MG63 (cell line): ENCODE measurements at regions not wholly inside any gene's neighbourhood (a gene's known extent, or its start where the extent isn't known, plus 50 kb on each side); places are given as distances from the start of the nearest gene placed in this dataset.
"Not testable (repeated sequence)": the region's sequence is repeated elsewhere in the genome, so short reads cannot be mapped to it uniquely, and the experiment has no call there.

Source experiments
- DNase-seq: peaks from one replicate; pipeline ENCODE4 v3.0.0-alpha.2; 2020
- H3K27me3 ChIP-seq: fragments of 250-450 bp; sonication (Bioruptor Pico); 2 replicates; pipeline ENCODE4 v1.5.1; 2020; ENCODE audit warnings: mild to moderate bottlenecking, moderate library complexity
- H3K36me3 ChIP-seq: fragments of 250-450 bp; sonication (Bioruptor Pico); 2 replicates; pipeline ENCODE4 v1.5.1; 2020; ENCODE audit warnings: mild to moderate bottlenecking, moderate library complexity
- H3K4me3 ChIP-seq: fragments of 250-450 bp; sonication (Bioruptor Pico); 2 replicates; pipeline ENCODE4 v1.5.1; 2020; ENCODE audit warnings: mild to moderate bottlenecking, moderate library complexity
- H3K9me3 ChIP-seq: fragments of 250-450 bp; sonication (Bioruptor Pico); 2 replicates; pipeline ENCODE4 v1.5.1; 2020; ENCODE audit warnings: mild to moderate bottlenecking, moderate library complexity

DNA sequence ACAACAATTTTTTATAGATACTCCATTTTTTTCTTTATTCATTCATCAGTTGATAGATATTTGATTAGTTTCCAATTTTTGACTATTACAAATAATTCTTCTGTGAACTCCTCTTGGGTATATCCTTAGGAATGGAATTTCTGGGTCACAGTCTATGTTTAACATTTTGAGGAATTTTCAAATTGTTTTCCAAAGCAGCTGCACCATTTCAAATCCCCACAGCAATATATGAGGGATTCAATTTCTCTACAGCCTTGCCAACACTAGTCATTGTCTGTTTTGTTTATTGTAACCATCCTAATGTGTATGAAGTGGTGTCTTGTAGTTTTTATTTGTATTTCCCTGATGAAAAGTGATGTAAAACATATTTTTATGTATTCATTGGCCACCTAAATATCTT lies 320.3 kb upstream of the DEFB112 start:
- DNase-seq, result no peak
- no peaks in the 10 kb centered on the region for H3K9me3 ChIP-seq
- no peaks in the 10 kb centered on the region for H3K36me3 ChIP-seq

DNA sequence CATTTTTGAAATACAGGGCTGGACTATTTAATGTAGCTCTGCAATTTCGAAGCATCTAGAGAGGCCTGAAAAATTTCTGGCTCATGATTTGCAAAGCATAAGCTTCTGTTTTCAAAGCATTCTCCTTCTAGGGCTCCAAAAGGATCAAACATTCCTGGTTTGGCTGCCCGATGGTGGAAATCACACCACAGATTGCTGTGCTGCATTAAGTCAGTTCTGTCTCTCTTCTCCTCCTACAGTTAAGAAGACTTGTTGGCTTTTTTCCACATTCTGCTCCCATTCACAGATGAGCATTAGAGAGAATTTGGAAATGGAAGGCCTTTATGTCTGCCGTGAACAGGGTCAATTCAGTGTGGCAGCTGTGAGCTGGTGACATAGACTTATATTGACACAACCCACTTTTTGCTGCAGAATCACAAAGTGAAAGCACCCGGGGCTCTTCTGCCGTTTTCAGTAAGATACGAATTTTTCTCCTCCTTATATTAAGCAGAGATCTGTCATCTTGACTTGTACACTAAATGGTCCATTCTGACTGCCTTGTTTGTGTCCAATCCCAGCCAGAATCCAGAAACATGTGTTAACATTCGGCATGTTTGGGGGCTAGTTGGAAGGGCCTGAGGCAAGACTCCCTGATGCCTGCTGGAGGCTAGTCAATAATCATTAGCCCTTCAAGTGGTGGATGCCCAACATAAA lies 330.8 kb upstream of the DEFB112 start:
- Histone ChIP-seq H3K36me3 (no peaks in the 10 kb centered on the region), H3K4me3 (peak overlapping the region; percentile 27)

More for the DNA sequence above, 320.3 kb upstream of the DEFB112 start:
- no peaks in the 10 kb centered on the region for H3K27me3 ChIP-seq
- no peak overlapping the region for H3K4me3 ChIP-seq

DNA sequence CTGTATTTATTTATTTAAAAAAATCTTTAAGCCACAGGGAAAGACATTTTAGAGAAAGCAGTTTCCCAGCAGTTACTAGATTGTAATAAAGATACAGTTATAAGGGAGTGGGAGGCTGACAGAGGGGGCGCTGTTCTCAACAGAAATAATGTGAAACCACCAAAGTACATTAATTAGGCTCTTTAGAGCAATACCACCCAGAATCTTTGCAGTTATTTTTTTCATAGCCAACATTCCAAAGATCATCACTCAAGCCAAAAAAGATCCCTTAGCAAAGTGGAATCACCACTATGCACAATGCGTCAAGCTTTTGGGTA lies 331.3 kb upstream of the DEFB112 start:
- no peaks in the 10 kb centered on the region for H3K27me3 ChIP-seq
- DNase-seq, result no peak
- H3K36me3 ChIP-seq, result no peaks in the 10 kb centered on the region
- no peaks in the 10 kb centered on the region for H3K9me3 ChIP-seq
- peak overlapping the region; percentile 27 for H3K4me3 ChIP-seq

More for the DNA sequence above, 330.8 kb upstream of the DEFB112 start:
- Histone ChIP-seq H3K9me3 (0 out of 2 replicates have a peak, but pooled peaks cover 2% of the 10 kb centered on the region), H3K27me3 (no peaks in the 10 kb centered on the region)
- no peak for DNase-seq

DNA sequence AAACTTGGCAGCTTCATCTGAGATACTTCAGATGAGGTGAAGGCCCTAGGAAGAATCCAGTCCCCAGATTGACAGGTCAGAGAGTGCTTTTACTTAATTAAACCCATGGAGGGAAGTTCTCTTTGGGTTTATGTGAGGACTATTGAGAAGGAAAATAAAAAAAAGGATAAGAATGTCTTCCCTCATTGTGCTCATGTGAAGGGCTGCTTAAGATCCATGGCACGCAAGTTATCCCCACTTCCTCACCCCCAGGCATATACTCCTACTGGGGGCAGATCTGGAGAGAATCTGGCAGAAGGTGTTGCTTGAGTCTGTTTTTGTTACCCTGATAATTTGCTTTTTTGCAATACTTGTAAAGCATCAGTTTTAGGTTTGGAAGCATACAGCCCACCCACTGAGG lies 322.9 kb upstream of the TFAP2D start:
- no peak overlapping the region for H3K4me3 ChIP-seq
- DNase-seq, result no peak
- no peaks in the 10 kb centered on the region for H3K9me3 ChIP-seq
- no peaks in the 10 kb centered on the region for H3K36me3 ChIP-seq
- no peaks in the 10 kb centered on the region for H3K27me3 ChIP-seq

DNA sequence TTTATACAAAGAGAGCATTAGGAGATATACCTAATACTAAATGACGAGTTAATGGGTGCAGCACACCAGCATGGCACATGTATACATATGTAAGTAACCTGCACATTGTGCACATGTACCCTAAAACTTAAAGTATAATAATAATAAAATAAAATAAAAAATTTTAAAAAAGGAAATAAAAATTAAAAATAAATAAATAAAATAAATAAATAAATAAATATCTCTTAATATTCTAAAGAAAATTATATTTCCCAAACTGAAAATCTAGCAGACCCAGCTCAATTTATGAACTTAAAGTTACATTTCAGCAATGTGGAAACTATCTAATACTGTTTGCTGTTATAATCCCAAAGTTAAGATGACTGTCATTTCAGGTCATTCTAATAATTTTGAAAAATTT lies 319.2 kb upstream of the TFAP2D start:
- H3K4me3 ChIP-seq, H3K36me3 ChIP-seq, H3K9me3 ChIP-seq, H3K27me3 ChIP-seq, DNase-seq: not testable (repeated sequence)

DNA sequence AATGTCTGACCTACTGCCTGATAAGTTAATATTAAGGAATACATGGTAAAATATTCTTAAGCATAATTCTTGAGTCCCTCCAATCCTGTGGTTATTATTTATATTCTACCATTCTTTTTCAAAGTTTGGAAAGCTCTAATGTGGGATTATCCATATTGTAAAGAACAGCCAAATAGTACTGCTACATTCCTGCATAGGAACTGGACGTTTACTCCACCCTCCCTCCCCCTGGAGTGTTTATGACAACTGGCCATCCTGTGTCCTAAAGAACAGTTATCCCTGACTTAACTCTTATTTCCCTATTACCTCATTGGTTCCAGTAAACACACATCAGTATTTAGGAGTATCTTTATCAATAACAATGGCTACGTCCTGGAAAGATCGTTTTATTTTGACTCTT lies 308.7 kb upstream of the TFAP2D start:
- no peak for DNase-seq
- H3K4me3 ChIP-seq, result no peak overlapping the region

DNA sequence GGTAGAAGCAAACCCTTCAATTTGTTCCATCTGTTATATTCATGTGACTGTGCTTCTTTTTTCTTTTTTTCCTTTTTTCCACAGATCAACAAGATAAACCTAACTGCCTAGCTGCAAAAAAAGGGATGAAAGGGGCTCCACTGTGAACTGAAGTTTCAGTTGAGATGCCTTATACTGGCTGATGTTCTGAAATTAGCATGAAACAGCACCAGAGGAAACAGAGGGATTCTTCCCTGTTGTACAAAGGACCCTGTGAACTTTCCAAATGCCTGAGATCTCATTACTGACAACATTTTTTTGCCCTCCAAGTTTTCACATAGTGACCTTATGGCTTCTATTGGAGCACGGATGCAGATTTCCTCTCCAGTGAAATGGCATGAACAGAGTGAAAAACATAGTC lies 302.7 kb upstream of the TFAP2D start:
- no peaks in the 10 kb centered on the region for H3K36me3 ChIP-seq

More for the DNA sequence above, 308.7 kb upstream of the TFAP2D start:
- Histone ChIP-seq H3K9me3 (no peaks in the 10 kb centered on the region), H3K36me3 (no peaks in the 10 kb centered on the region), H3K27me3 (no peaks in the 10 kb centered on the region)

DNA sequence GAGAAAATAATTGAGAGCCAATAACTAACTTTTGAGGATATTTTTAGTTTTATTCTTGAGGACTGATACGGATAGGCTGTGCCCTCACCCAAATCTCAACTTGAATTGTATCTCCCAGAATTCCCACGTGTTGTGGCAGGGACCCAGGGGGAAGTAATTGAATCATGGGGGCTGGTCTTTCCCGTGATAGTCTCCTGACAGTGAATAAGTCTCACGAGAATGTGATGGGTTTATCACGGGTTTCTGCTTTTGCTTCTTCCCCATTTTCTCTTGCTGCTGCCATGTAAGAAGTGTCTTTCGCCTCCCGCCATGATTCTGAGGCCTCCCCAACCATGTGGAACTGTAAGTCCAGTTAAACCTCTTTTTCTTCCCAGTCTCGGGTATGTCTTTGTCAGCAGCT lies 292.3 kb upstream of the TFAP2D start:
- H3K36me3 ChIP-seq, H3K9me3 ChIP-seq, DNase-seq, H3K27me3 ChIP-seq, H3K4me3 ChIP-seq: not testable (repeated sequence)

More for the DNA sequence above, 302.7 kb upstream of the TFAP2D start:
- no peaks in the 10 kb centered on the region for H3K27me3 ChIP-seq
- no peaks in the 10 kb centered on the region for H3K9me3 ChIP-seq
- no peak overlapping the region for H3K4me3 ChIP-seq
- no peak for DNase-seq

DNA sequence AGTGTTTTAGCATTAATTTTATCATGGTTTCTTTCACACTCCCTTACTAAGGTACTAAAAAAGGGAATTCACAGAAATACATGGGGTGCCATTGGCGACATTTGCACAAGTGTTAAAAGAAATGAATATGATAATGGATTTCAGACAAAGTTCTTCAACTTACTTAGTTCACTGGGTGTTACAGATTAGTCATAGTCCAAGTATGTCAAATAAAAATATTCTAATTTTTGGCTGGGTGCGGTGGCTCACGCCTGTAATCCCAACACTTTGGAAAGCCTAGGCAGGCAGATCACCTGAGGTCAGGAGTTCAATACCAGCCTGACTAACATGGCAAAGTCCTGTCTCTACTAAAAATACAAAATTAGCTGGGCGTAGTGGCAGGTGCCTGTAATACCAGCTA lies 286.1 kb upstream of the TFAP2D start:
- no peak overlapping the region for H3K4me3 ChIP-seq
- no peak for DNase-seq
- H3K36me3 ChIP-seq, result no peaks in the 10 kb centered on the region
- H3K27me3 ChIP-seq, result no peaks in the 10 kb centered on the region
- no peaks in the 10 kb centered on the region for H3K9me3 ChIP-seq

DNA sequence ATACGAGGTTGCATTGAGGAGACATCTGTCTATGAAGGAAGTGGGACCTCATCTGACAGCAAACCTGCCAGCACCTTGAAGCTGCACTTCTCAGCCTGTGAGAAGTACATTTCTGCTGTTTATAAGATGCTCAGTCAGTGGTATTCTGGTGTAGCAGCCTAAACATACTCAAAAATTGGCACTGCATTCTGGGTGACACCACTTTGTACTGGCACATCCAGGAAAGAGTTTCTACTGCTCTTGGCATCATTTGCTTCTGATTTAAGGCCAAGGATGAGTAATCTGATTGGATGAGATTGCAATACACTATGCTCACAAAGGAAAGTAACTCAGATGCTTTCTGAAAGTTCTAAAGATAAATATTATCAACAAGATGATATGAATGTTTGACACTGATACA lies 275.4 kb upstream of the TFAP2D start:
- peak; percentile 53 for DNase-seq
- H3K36me3 ChIP-seq, result no peaks in the 10 kb centered on the region
- no peaks in the 10 kb centered on the region for H3K9me3 ChIP-seq
- no peak overlapping the region for H3K4me3 ChIP-seq
- H3K27me3 ChIP-seq, result no peaks in the 10 kb centered on the region

DNA sequence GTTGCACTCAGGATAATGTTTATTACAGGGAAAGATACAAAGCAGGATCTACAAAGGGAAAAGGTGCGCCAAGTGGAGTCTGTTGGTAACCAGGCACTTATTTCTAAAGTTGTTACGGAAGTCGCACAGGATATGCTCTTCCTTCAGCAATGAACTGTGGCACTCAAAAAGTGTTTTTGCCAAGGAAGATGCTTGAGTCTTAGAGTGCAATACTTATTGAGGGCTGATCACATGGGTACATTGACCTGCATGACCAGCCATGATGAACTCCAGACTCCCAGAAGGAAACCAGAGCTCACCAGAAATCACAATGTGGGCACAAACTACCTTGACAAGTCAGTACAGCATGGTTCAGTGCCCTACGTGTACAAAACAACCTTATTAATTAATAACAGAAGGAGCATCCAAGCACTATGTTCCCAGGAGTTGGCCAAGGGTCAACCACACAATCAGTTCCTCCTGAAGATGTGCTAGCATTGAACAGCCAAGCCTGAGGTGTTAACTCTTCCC lies 270.7 kb upstream of the TFAP2D start:
- no peak overlapping the region for H3K4me3 ChIP-seq
- H3K36me3 ChIP-seq, result no peaks in the 10 kb centered on the region
- H3K27me3 ChIP-seq, result no peaks in the 10 kb centered on the region
- no peaks in the 10 kb centered on the region for H3K9me3 ChIP-seq
- DNase-seq, result no peak

DNA sequence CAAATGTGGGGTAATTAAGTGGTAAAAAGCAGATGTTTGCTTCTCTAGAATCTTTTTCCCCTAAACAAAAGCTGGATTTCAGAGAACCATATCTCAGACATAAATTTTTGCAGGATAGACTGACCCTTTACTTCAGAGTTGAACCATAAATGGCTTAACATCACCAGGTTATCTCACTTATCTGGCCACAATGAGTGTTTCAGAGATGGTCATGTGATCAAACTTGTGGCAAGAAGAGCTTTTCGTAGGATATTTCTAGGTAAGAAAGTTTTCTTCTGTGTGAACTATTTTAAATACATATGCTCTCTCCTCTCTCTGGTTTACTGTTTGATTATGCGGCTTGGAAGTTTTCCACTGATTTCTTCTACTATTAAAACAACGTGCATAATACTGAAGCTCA lies 270.2 kb upstream of the TFAP2D start:
- Histone ChIP-seq H3K36me3 (no peaks in the 10 kb centered on the region), H3K9me3 (no peaks in the 10 kb centered on the region), H3K27me3 (no peaks in the 10 kb centered on the region), H3K4me3 (no peak overlapping the region)
- no peak for DNase-seq

DNA sequence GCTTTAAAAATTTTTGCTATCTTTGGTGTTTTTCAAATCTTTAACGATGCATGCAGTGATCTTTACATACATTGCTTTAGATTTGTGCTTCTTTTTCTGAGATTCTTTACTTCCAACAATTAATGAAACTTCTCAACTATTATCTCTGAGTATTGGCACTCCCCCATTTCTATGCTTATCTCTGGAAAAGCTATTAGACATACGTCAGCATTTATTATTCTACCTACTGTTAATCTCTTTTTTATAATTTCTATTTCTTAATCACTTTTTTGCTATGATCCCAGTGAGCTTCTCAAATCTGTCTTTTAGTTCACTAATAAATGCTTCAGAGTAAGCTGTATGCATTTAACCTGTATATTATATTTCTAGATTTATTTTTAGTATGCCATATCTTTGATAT lies 264.2 kb upstream of the TFAP2D start:
- DNase-seq, result no peak
- H3K27me3 ChIP-seq, result no peaks in the 10 kb centered on the region
- no peaks in the 10 kb centered on the region for H3K36me3 ChIP-seq
- no peak overlapping the region for H3K4me3 ChIP-seq
- no peaks in the 10 kb centered on the region for H3K9me3 ChIP-seq

DNA sequence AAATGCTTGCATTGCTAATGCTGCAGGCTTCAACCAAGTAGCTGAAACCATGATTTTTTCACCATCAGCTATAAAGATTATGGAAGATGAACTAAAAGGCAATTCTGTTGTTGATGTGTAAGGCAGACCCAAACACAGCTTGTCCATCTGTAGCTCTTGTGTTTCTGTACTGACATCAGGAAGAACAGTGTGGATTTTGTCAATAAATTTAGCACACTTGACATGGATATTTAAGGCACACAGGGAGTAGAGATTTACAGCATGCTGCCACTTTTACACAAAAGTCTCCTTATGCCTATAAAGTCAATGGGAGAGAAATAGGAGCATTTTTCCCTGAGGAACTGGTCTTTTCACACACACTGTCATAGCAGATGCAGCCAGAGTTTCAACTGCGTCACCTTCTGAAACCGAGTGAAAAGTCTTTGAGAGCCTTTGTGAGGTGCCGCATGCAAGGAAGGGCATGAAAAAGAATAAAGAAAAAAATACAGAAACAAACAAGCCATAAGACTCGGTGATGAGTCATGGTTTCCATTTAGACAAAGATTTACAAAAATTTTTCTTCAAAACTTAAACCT lies 261.4 kb upstream of the TFAP2D start:
- H3K4me3 ChIP-seq, result no peak overlapping the region
- H3K9me3 ChIP-seq, result no peaks in the 10 kb centered on the region
- H3K36me3 ChIP-seq, result no peaks in the 10 kb centered on the region
- DNase-seq, result no peak
- no peaks in the 10 kb centered on the region for H3K27me3 ChIP-seq

DNA sequence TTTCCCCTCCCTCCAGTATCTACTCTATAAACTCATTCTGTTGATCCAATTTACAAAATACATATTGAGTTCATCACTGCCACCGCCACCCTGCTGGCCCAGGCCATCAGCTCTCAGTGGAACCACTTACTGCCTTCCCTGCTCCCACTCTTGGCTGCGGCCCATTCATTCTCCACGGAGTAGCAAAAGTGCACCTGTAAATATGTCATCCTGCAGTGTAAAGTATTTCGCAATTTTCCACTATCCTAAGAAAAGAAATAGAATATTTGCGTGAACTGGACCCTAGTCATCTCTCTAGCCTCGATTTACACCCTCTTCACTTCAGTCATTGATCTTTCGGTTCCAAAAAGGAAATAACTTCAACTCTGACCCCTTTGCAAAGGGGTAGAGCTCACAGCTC lies 258.3 kb upstream of the TFAP2D start:
- Histone ChIP-seq H3K9me3 (no peaks in the 10 kb centered on the region), H3K36me3 (no peaks in the 10 kb centered on the region), H3K4me3 (no peak overlapping the region), H3K27me3 (no peaks in the 10 kb centered on the region)
- no peak for DNase-seq

DNA sequence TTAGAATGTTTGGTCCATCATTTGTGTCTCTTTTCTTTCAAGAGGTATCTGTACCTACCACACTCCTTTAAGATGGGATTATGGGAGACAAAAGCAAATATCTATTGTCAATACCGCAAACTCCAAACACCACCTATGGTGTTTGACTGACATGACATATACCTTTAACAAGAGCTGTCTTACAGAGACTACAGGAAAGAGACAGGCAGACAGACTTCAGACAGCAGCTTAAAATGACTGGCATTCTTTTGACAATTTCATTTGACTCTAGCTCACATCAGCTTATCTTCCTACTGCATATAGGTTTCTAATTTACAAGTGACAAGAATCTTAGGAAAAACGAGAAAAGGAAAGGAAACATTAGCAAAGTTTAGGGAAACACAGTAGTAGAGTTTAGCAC lies 256.0 kb upstream of the TFAP2D start:
- Histone ChIP-seq H3K4me3 (no peak overlapping the region), H3K36me3 (no peaks in the 10 kb centered on the region), H3K27me3 (no peaks in the 10 kb centered on the region), H3K9me3 (no peaks in the 10 kb centered on the region)
- no peak for DNase-seq

DNA sequence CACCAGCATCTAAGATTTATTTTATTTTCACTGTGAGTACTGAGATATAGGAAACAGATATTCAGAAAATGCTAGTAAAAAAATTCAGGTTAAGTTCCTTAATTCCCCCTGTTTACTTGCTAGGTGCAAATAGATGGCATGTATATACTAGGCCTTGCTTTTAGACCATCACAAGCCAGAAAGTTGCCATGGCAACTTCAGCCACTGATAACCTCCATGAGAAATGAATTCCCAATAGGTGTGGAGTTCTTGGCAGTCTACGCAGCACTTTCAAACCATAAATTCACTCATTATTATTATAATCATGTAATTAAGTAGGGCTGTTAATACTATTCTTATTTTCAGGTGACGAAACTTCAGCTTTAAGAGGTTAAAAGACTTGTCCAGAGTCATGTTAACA lies 251.6 kb upstream of the TFAP2D start:
- Histone ChIP-seq H3K4me3 (no peak overlapping the region), H3K36me3 (no peaks in the 10 kb centered on the region), H3K27me3 (no peaks in the 10 kb centered on the region), H3K9me3 (no peaks in the 10 kb centered on the region)
- no peak for DNase-seq

DNA sequence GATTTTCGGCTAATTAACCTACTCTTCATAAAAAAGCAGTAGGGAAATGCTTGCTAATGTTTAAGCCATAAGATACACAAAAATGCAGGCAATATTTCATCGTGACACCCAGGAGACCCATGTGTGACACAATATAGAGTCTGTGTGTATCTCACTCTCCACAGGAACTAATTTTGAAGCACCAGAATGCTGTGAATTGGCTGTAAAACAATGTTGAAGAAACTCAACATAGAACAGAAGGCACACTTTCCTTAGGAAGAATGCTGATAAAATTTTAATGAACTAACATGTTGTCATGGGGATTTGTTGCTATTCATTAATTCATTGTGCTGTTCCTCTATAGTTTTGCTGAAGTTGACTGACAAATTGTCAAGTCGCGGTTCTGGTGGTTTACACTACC lies 249.4 kb upstream of the TFAP2D start:
- no peaks in the 10 kb centered on the region for H3K9me3 ChIP-seq
- no peak overlapping the region for H3K4me3 ChIP-seq
- no peak for DNase-seq
- H3K36me3 ChIP-seq, result no peaks in the 10 kb centered on the region
- no peaks in the 10 kb centered on the region for H3K27me3 ChIP-seq
